ENCODE measurements at regions not wholly inside any gene's neighbourhood (a gene's known extent, or its start where the extent isn't known, plus 50 kb on each side); places are given as distances from the start of the nearest gene placed in this dataset.

DNA sequence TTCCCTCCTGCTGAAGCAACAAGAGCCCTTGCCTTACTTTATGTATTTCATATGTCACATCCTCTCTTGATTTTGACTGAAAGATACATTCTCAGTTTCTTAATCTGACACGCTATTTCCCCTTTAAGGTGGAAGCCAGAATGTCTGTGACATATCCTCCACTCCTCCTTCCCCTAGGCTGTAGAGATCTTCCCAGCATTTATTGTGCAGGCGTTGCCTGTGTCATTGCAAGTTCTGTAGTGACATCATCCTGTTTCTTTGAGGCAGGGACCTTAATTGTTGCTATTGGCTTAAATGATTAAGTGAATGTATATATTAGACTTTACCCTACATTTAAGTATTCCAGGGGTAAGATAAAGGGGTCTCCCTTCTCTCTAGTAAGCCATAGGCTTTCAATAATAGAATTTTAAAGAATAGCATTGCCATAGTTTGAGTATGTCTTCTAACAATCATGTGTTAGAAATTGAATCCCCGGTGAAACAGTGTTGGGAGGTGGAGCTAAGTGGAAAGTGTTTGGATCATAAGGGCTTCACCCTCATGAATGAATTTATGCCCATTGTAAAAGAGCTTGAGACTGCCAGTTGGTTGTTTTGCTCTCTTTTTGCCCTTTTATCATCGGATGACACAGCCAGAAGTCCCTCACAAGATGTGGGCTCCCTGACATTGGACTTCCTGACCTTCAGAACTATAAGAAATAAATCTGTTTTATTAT, 189.5 kb upstream of the CDC14C start:
- H3K4me1 ChIP-seq (ENCODE audit: control insufficient read depth in 1 of 2, extremely low read depth in 1 of 2, insufficient read depth in 2 of 2, low read length in 2 of 2) = no peaks in the 10 kb centered on the region
- no peaks in the 10 kb centered on the region for H3K27me3 ChIP-seq (replicated peaks in 1 of 2; ENCODE audit: control insufficient read depth in 2 of 2, extremely low read depth in 1 of 2, insufficient read depth in 2 of 2, low read length in 1 of 2)
- H3K36me3 ChIP-seq (ENCODE audit: control insufficient read depth in 2 of 2, extremely low read depth in 1 of 2, insufficient read depth in 1 of 2, low read length in 1 of 2) = no peaks in the 10 kb centered on the region
- H3K4me1 Mint-ChIP-seq = no peaks in the 10 kb centered on the region
- H3K9me3 Mint-ChIP-seq = peaks cover 5 to 19% (median 17%) of the 10 kb centered on the region in 3 donors
- no peaks in the 10 kb centered on the region for H3K36me3 Mint-ChIP-seq
- DNase-seq = no peak
- CTCF ChIA-PET = no interaction called here
- H3K9me3 ChIP-seq = no peaks in the 10 kb centered on the region
- no peak overlapping the region for H3K4me3 Mint-ChIP-seq
- ATAC-seq (replicated peaks in 1 of 4) = no peak
- H3K4me3 ChIP-seq (ENCODE audit: control insufficient read depth in 1 of 2, extremely low read depth in 1 of 2, low read length in 1 of 2) = no peak overlapping the region
- no peaks in the 10 kb centered on the region for H3K27me3 Mint-ChIP-seq
- POLR2A ChIA-PET = no interaction called here
- WGBS (ENCODE audit: insufficient coverage) = 84% methylated on average over 2 of the region's 4 CpGs
- H3K27ac Mint-ChIP-seq = no peak overlapping the region
- H3K27ac ChIP-seq (ENCODE audit: low read length) = no peak overlapping the region

DNA sequence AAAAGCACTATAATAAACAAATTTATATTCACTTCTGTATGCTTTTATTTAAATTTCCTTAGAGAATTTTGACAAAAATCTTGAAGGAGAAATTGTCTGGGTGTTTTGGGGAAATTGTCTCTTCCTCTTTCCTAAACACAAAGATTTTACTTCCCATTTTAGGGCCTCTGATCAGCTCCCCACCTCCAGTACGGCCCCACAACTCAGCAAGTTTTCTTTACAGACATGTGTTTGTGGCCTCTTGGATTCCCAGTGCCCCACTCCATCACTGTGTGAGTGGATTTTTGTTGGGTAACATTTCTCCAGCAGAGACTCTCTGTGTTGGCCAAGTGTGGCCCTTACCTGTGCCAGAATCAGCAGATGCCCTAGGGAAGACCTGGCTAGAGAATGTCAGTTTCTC, 182.8 kb upstream of the CDC14C start:
- Mint-ChIP-seq H3K4me3 (no peak overlapping the region), H3K4me1 (no peaks in the 10 kb centered on the region), H3K27ac (no peak overlapping the region), H3K9me3 (peaks cover 10 to 24% (median 12%) of the 10 kb centered on the region in 3 donors), H3K36me3 (no peaks in the 10 kb centered on the region), H3K27me3 (no peaks in the 10 kb centered on the region)
- Histone ChIP-seq H3K9me3 (no peaks in the 10 kb centered on the region), H3K4me3 (ENCODE audit: control insufficient read depth in 1 of 2, extremely low read depth in 1 of 2, low read length in 1 of 2) (no peak overlapping the region), H3K4me1 (ENCODE audit: control insufficient read depth in 1 of 2, extremely low read depth in 1 of 2, insufficient read depth in 2 of 2, low read length in 2 of 2) (no peaks in the 10 kb centered on the region), H3K27me3 (replicated peaks in 1 of 2; ENCODE audit: control insufficient read depth in 2 of 2, extremely low read depth in 1 of 2, insufficient read depth in 2 of 2, low read length in 1 of 2) (no peaks in the 10 kb centered on the region), H3K27ac (ENCODE audit: low read length) (no peak overlapping the region), H3K36me3 (ENCODE audit: control insufficient read depth in 2 of 2, extremely low read depth in 1 of 2, insufficient read depth in 1 of 2, low read length in 1 of 2) (no peaks in the 10 kb centered on the region)
- ChIA-PET POLR2A (no interaction called here), CTCF (no interaction called here)
- DNase-seq = no peak
- no CpG with 5 or more reads among the region's 1 CpG for WGBS (ENCODE audit: insufficient coverage)
- ATAC-seq (replicated peaks in 1 of 4) = no peak

DNA sequence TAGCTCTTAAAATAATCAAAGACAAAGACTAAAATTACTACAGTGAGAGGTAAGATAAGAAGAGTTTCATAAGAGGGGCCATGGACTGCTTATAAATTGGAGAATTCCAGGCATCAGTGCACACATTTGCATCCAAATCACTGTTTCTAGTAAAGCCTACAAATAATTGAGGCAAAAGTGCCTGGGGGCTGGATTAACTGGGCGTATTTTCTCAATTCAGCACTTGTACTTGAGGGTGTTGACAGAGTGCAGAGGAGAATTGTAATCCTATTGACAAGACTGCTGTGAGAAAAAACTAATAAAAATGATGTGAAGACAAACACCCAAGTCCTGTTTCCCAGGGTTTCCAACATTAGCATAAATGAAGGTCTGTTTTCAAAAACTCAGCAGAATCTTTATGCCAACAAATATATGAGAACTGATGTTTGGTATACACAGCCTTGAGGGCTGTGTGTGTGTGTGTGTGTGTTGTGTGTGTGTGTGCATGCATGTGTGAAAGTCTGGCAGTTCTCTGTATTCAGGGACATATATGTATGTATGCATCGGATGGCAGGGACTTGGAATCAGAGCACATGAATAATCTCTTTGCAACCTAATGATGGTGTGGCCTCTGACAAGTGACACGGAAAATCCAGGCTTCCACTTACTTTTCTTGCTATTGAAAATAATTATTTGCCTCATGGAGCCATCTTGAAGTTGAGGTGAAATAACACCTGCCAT, 182.1 kb upstream of the CDC14C start:
- Histone ChIP-seq H3K9me3 (no peaks in the 10 kb centered on the region), H3K27me3 (replicated peaks in 1 of 2; ENCODE audit: control insufficient read depth in 2 of 2, extremely low read depth in 1 of 2, insufficient read depth in 2 of 2, low read length in 1 of 2) (no peaks in the 10 kb centered on the region), H3K27ac (ENCODE audit: low read length) (no peak overlapping the region), H3K4me3 (ENCODE audit: control insufficient read depth in 1 of 2, extremely low read depth in 1 of 2, low read length in 1 of 2) (no peak overlapping the region), H3K36me3 (ENCODE audit: control insufficient read depth in 2 of 2, extremely low read depth in 1 of 2, insufficient read depth in 1 of 2, low read length in 1 of 2) (no peaks in the 10 kb centered on the region), H3K4me1 (ENCODE audit: control insufficient read depth in 1 of 2, extremely low read depth in 1 of 2, insufficient read depth in 2 of 2, low read length in 2 of 2) (no peaks in the 10 kb centered on the region)
- POLR2A ChIA-PET = no interaction called here
- DNase-seq (no peak), ATAC-seq (replicated peaks in 1 of 4) (no peak)
- Mint-ChIP-seq H3K4me3 (no peak overlapping the region), H3K4me1 (no peaks in the 10 kb centered on the region), H3K27ac (no peak overlapping the region), H3K9me3 (peaks cover 10 to 18% (median 12%) of the 10 kb centered on the region in 3 donors), H3K36me3 (no peaks in the 10 kb centered on the region), H3K27me3 (no peaks in the 10 kb centered on the region)
- CTCF ChIA-PET = no interaction called here
- 60% methylated on average over 1 of the region's 3 CpGs for WGBS (ENCODE audit: insufficient coverage)

DNA sequence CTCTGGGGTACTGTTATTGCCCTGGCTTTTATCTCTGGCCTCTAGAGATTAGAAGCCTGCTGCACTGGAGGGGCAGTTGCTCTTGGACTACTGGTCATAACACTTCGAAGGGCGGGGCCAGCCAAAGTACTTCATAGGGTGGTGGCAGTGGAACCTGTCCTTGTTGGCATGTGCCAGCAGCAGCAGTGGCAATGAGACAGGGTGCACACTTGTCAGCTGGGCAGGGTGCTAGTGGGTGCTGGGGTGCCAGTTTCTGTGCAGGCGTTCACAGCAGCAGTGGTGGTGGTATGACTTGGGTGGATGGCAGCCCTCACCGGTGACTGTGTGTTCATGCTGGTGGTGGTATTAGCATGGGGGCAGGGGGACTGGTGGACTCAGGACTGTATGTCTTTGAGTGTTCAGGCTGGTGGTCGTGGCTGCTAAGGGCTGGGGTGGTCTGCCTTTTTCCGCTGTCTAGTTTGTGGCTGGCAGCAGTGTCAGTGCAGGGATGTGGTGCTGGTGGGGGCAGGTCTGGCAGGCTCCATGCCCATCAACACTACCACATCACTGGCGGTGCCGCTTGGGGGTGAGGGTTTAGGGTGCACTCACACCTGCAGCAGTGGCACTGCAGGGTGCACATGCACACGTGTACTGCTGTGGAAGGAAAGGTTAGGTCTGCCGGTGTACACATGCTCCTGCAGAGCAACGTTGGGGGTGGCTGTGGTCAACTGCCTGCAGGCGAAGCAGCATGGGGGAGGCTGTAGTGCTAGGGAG, 176.1 kb upstream of the CDC14C start:
- no peak for ATAC-seq (replicated peaks in 1 of 4)
- no peak overlapping the region for H3K4me3 Mint-ChIP-seq

DNA sequence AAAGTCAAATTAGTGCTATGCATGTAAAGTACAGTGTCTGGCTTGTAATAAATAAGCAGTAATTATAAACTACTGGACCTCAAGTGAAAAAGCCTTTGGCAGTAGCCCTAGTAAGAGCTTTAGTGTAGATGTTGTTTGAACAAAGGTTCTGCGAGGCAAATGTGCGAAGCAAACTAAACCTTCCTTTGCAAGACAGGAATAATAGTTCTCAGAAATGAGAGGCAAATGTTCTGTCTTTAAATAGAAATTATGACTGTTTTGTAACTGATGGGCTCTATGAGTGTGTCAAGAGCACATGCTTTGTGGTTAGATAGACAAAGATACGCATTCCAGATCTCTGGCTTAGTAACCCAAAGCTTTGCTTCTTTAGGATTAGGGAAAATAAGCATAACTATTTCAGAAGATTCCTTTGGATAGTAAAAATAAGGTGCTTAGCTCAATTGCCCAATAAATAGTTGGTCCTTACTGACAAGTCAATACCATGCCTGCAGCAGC, 169.2 kb upstream of the CDC14C start:
- WGBS (ENCODE audit: insufficient coverage) = no CpG with 5 or more reads among the region's 3 CpGs
- Histone ChIP-seq H3K27ac (ENCODE audit: low read length) (no peak overlapping the region), H3K4me1 (ENCODE audit: control insufficient read depth in 1 of 2, extremely low read depth in 1 of 2, insufficient read depth in 2 of 2, low read length in 2 of 2) (no peaks in the 10 kb centered on the region), H3K4me3 (ENCODE audit: control insufficient read depth in 1 of 2, extremely low read depth in 1 of 2, low read length in 1 of 2) (no peak overlapping the region), H3K9me3 (no peaks in the 10 kb centered on the region), H3K27me3 (replicated peaks in 1 of 2; ENCODE audit: control insufficient read depth in 2 of 2, extremely low read depth in 1 of 2, insufficient read depth in 2 of 2, low read length in 1 of 2) (no peaks in the 10 kb centered on the region), H3K36me3 (ENCODE audit: control insufficient read depth in 2 of 2, extremely low read depth in 1 of 2, insufficient read depth in 1 of 2, low read length in 1 of 2) (no peaks in the 10 kb centered on the region)
- DNase-seq (no peak), ATAC-seq (replicated peaks in 1 of 4) (no peak)
- no peaks in the 10 kb centered on the region for H3K36me3 Mint-ChIP-seq
- H3K27ac Mint-ChIP-seq = no peak overlapping the region
- no peaks in the 10 kb centered on the region for H3K4me1 Mint-ChIP-seq
- H3K4me3 Mint-ChIP-seq = no peak overlapping the region
- peaks cover 0 to 8% (median 7%) of the 10 kb centered on the region in 3 donors for H3K9me3 Mint-ChIP-seq
- ChIA-PET POLR2A (no interaction called here), CTCF (no interaction called here)
- H3K27me3 Mint-ChIP-seq = no peaks in the 10 kb centered on the region

More for the DNA sequence above, 176.1 kb upstream of the CDC14C start:
- Histone ChIP-seq H3K27ac (ENCODE audit: low read length) (no peak overlapping the region), H3K9me3 (no peaks in the 10 kb centered on the region), H3K4me1 (ENCODE audit: control insufficient read depth in 1 of 2, extremely low read depth in 1 of 2, insufficient read depth in 2 of 2, low read length in 2 of 2) (no peaks in the 10 kb centered on the region), H3K4me3 (ENCODE audit: control insufficient read depth in 1 of 2, extremely low read depth in 1 of 2, low read length in 1 of 2) (no peak overlapping the region), H3K36me3 (ENCODE audit: control insufficient read depth in 2 of 2, extremely low read depth in 1 of 2, insufficient read depth in 1 of 2, low read length in 1 of 2) (no peaks in the 10 kb centered on the region), H3K27me3 (replicated peaks in 1 of 2; ENCODE audit: control insufficient read depth in 2 of 2, extremely low read depth in 1 of 2, insufficient read depth in 2 of 2, low read length in 1 of 2) (peaks cover 0 to 6% of the 10 kb centered on the region in 2 experiments)
- no peaks in the 10 kb centered on the region for H3K36me3 Mint-ChIP-seq
- CTCF ChIA-PET = no interaction called here
- H3K4me1 Mint-ChIP-seq = no peaks in the 10 kb centered on the region
- POLR2A ChIA-PET = no interaction called here
- WGBS (ENCODE audit: insufficient coverage) = 75% methylated on average over 10 of the region's 12 CpGs
- no peaks in the 10 kb centered on the region for H3K27me3 Mint-ChIP-seq
- no peak overlapping the region for H3K27ac Mint-ChIP-seq
- DNase-seq = no peak
- H3K9me3 Mint-ChIP-seq = peaks cover 0 to 5% (median 4%) of the 10 kb centered on the region in 3 donors

DNA sequence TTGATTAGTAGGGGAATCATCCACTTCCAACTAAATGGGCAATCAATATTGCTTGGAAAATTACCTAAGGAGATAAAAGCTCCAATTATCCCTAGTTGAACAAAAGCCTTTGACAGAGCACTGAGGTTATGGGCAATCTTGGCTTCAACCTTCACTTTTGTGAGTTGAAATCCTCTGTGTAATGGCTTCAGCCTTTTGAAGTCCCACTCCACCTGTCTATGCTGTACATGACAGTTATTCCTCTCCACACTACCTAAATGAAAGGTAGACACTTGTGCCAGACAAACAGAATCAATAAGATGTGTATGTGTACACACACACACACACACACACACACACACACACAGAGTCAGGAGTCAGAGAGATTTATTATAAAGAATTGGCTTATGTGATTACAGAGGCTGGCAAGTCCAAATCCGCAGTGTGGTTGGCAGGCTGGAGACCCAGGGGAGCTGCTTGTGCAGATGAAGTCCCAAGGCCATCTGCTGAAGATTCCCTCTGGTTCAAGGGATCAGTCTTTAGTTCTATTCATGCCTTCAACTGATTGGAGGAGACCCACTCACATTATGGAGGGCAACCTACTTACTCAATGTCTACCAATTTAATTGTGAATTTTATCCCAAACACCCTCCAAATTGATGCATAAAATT, 164.8 kb upstream of the CDC14C start:
- no peak overlapping the region for H3K4me3 Mint-ChIP-seq
- H3K36me3 ChIP-seq (ENCODE audit: control insufficient read depth in 2 of 2, extremely low read depth in 1 of 2, insufficient read depth in 1 of 2, low read length in 1 of 2) = no peaks in the 10 kb centered on the region
- WGBS (ENCODE audit: insufficient coverage) = 60% methylated on average over 1 of the region's 1 CpG
- H3K9me3 Mint-ChIP-seq = peaks cover 6 to 13% (median 6%) of the 10 kb centered on the region in 3 donors
- POLR2A ChIA-PET = no interaction called here
- CTCF ChIA-PET = no interaction called here
- no peaks in the 10 kb centered on the region for H3K4me1 Mint-ChIP-seq
- no peak overlapping the region for H3K27ac ChIP-seq (ENCODE audit: low read length)
- H3K27me3 Mint-ChIP-seq = no peaks in the 10 kb centered on the region
- no peak overlapping the region for H3K27ac Mint-ChIP-seq
- H3K4me3 ChIP-seq (ENCODE audit: control insufficient read depth in 1 of 2, extremely low read depth in 1 of 2, low read length in 1 of 2) = no peak overlapping the region
- no peaks in the 10 kb centered on the region for H3K4me1 ChIP-seq (ENCODE audit: control insufficient read depth in 1 of 2, extremely low read depth in 1 of 2, insufficient read depth in 2 of 2, low read length in 2 of 2)
- no peaks in the 10 kb centered on the region for H3K9me3 ChIP-seq
- ATAC-seq (replicated peaks in 1 of 4) (no peak), DNase-seq (no peak)
- no peaks in the 10 kb centered on the region for H3K27me3 ChIP-seq (replicated peaks in 1 of 2; ENCODE audit: control insufficient read depth in 2 of 2, extremely low read depth in 1 of 2, insufficient read depth in 2 of 2, low read length in 1 of 2)
- H3K36me3 Mint-ChIP-seq = no peaks in the 10 kb centered on the region

Data from T-cell (primary cell).